ENCODE measurements at regions not wholly inside any gene's neighbourhood (a gene's known extent, or its start where the extent isn't known, plus 50 kb on each side); places are given as distances from the start of the nearest gene placed in this dataset.
A peak's percentile ranks its signal among the peaks of the same experiment; 100 is the strongest.

- DNase-seq (ENCODE audit: low read depth in 4 of 4, low spot score in 3 of 4) = no peak
These were observed 696.6 kb downstream of the LIG4 start for GRCh38 chr13:107518780-107519179.

GRCh38 chr13:107518292-107518691 lies 697.0 kb downstream of the LIG4 start:
- DNase-seq (ENCODE audit: low read depth in 4 of 4, low spot score in 3 of 4) = peak in 1 of 4 donors; percentile 3

DNA sequence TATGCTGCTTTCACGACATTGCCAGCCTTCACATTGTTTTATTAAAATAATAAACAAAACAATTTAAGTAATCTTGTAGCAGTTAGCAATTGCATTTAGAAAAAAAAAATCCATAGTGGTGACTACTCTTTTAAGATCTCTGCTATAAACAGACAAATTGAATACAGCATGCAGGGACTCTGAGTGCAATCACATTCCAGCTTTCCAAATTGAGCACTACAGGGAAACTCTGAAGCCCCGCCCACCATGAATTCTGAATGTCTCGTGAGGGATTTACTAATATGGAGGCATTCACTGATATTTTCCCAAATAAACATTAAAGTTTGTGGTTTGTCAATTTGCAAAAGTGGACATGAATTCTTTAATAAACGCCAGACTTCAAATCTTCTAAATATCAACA lies 698.8 kb downstream of the LIG4 start:
- no peak for DNase-seq (ENCODE audit: low read depth in 4 of 4, low spot score in 3 of 4)

DNA sequence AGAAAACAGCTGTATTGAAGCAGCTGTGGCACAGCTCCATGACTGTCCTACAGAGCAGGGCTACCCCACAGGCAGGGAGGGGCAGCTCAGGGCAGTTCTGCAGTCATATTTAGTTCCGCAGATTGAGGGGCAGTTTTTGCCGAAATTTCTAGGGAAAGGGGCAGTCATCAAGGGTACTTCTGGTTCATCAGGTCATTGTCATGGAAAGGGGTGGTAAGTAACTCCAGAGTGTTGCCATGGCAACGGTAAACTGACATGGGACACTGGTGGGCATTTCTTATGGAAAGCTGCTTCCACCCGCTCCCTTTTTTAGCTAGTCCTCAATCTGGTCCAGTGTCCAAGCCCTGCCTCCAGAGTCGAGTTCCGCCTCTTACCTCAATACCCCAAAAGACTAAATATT lies 702.8 kb downstream of the LIG4 start:
- no peak for DNase-seq (ENCODE audit: low read depth in 4 of 4, low spot score in 3 of 4)

DNA sequence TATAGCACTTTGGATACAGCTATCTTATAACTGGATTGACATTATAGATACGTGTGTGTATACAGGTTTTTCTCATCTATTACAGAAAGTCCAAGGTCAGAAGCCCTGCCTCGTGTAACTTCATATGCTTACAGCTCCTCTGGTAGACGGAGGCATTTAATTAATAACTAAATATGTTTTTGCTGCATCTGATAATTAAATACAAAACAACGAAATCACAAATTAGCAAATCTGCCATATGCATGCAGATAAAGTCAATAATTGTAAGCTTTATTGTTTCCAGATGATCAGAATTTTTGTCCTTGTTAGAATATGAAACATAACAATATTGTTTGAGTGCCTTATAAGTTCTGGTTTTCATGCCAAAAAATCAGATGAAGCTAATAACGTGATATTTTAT lies 717.7 kb downstream of the LIG4 start:
- no peak for DNase-seq (ENCODE audit: low read depth in 4 of 4, low spot score in 3 of 4)

GRCh38 chr13:107493266-107493665 lies 722.1 kb downstream of the LIG4 start:
- DNase-seq (ENCODE audit: low read depth in 4 of 4, low spot score in 3 of 4) = no peak

- no peak for DNase-seq (ENCODE audit: low read depth in 4 of 4, low spot score in 3 of 4)
These were observed 732.6 kb downstream of the LIG4 start for GRCh38 chr13:107482688-107483087.

GRCh38 chr13:107480130-107480529 lies 735.2 kb downstream of the LIG4 start:
- DNase-seq (ENCODE audit: low read depth in 4 of 4, low spot score in 3 of 4) = no peak

GRCh38 chr13:107477772-107478379 lies 737.5 kb downstream of the LIG4 start:
- no peak for DNase-seq (ENCODE audit: low read depth in 4 of 4, low spot score in 3 of 4)

GRCh38 chr13:107475753-107476453 lies 739.4 kb downstream of the LIG4 start:
- DNase-seq (ENCODE audit: low read depth in 4 of 4, low spot score in 3 of 4) = no peak

DNA sequence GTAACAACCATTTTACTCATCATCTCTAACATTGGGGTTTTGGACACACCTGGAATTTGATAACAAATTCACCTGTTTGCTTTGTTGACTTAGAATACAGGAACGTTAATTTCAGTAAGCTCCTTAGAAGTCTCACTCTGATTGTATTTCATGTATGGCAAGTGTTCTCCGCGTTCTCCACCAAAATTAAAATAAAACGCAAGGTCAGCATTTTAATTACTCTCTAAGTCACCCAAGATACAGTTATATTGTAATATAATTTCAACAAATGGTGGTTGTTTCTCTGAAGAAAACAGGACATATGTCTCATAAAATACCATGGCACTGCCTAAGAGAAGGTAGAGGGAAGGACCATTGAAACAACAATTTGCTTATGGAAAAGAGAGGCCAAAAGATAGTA lies 742.1 kb downstream of the LIG4 start:
- DNase-seq (ENCODE audit: low read depth in 4 of 4, low spot score in 3 of 4) = no peak

GRCh38 chr13:107466326-107467099 lies 748.8 kb downstream of the LIG4 start:
- no peak for DNase-seq (ENCODE audit: low read depth in 4 of 4, low spot score in 3 of 4)

GRCh38 chr13:107462501-107462900 lies 752.8 kb downstream of the LIG4 start:
- no peak for DNase-seq (ENCODE audit: low read depth in 4 of 4, low spot score in 3 of 4)

DNA sequence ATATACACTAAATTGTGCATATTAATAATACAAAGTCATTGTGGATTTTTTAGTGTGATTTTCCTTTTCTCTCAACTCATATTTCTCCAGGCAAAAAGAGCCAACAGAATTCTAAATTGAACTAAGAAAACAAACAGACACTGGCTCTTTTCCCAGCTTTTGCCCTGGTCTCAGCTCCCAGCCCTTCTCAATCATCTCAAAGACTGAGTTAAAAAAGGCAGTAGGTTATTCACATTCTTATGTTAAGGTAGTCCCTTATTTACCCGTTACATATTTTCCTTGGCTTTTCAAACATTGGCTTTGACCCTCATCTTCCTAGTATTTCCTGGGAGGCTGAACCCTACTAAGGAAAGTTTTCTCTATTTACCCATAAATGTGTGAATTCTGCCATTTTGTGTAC lies 753.6 kb downstream of the LIG4 start:
- DNase-seq (ENCODE audit: low read depth in 4 of 4, low spot score in 3 of 4) = no peak

DNA sequence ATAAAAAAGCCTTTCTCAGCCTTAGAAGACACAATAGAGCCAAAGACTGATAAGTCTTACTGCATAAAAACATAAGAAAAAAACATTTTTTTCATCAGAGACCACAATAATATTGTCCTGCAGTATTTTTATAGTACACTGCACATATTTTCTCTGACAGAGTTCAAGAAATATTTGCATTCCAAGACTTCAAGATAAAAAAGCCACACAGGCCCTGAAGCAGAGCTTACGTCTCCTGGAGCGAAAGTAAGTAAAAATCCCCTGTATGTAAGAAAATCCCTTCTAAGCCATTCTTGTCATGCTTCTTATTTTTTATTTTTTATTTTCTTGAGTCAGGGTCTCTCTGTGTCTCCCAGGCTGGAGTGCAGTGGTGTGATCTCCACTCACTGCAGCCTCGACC lies 755.9 kb downstream of the LIG4 start:
- no peak for DNase-seq (ENCODE audit: low read depth in 4 of 4, low spot score in 3 of 4)

DNA sequence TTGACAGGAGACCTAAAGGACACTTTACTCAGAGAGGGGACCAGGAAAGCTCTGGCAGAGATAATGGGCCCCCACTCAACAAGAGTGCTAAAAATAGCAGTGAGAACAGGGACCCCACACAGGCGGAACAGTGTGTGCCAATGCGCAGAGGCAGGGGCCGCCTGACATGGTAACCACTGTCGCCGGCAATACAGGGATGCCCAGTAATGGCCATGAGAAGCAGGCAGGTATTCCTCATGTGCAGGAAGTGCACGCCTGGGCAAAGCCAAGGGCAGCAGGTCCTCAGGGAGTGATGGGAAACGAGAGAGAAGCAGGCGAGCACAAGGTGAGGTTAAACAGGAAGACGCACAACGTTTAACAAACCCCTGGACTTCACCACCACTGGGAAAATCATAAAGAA lies 757.1 kb downstream of the LIG4 start:
- no peak for DNase-seq (ENCODE audit: low read depth in 4 of 4, low spot score in 3 of 4)

DNA sequence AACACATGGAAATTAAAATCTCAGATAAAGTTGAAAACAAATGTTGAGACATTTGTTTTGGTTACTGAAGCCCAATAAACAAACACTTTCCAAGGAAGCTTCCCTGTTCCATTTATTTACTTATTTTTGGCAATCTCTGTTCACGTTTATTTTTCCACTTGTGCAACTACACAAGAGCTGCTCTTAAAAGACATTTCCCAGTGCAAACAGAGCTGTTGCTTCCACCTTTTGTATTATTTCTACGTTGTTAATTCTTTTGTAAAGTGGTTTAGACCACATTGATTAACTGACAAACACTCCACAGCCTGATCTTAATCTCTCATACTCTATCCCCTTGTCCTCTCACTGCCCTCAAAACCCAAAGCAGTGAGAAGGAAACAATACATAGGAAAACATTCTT lies 757.6 kb downstream of the LIG4 start:
- DNase-seq (ENCODE audit: low read depth in 4 of 4, low spot score in 3 of 4) = no peak

DNA sequence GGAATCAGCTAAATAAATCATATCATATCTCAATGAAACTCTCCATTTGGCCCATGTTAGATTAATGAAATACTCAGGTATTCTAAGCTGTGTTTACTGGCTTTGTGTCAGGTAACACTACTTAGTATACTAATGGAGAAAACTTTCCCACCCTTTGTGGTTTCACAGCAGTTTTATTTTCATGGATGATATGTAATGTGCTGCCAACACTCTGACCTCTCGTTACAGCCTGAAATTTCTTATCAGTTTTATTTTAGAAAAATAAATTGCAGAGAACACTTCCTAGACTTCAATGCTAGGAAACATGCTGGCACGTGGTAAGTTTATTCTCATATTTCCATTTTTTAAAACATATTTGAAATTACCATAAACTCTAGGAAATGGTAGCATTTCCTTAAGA lies 758.9 kb downstream of the LIG4 start:
- DNase-seq (ENCODE audit: low read depth in 4 of 4, low spot score in 3 of 4) = no peak

DNA sequence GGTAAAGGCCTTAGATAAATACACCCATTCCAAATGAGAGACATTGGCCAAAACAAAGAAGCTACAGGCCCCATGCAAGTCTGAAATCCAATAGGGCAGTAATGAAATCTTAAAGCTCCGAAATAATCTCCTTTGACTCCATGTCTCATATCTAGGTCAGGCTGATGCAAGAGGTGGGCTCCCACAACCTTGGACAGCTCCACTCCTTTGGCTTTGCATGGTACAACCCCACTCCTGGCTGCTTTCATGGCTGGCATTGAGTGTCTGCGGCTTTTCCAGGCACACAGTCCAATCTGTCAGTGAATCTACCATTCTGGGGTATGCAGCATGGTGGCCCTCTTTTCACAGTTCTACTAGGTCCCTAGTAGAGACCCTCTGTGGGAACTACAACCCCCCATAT lies 762.5 kb downstream of the LIG4 start:
- DNase-seq (ENCODE audit: low read depth in 4 of 4, low spot score in 3 of 4) = no peak

DNA sequence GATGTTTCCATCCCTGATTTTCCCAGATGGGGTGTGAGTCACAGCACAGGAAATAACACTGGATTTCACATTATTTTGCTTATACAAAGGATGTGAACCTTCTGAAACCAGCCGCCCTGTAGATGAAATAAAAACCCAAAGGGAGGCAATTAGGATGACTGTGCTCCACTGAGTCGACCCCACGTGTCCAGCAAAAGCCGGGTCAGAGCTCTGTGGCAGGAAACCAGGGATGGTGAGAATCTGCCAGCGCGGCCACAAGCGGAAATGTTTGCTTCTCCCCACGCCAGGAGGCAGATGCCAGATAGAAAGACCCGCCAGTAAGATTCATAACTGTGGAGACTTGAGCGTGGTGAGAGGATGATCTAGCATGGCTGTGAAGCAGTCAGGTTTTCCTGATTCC lies 764.4 kb downstream of the LIG4 start:
- DNase-seq (ENCODE audit: low read depth in 4 of 4, low spot score in 3 of 4) = no peak

DNA sequence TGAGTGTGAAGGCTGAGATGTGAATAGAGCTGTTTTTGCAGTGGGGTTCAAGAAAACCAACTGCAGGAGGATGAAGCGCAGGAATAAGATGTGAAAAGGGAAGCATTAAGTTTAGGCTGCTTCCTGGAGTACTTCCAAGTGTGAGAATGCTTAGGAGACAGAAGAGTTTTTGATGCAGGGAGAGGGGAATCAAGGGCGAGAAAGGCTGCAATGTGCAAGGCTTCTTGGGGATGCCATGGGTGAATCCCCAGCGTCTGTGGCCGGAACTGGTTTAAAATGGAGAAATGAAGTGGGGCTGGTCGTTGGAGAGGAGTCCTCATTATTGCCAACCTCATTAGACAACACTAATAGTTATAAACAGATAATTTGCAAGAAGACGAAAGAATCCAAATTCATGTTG lies 764.9 kb downstream of the LIG4 start:
- DNase-seq (ENCODE audit: low read depth in 4 of 4, low spot score in 3 of 4) = no peak

GRCh38 chr13:107447591-107447990 lies 767.7 kb downstream of the LIG4 start:
- DNase-seq (ENCODE audit: low read depth in 4 of 4, low spot score in 3 of 4) = no peak
